ENCODE measurements at regions not wholly inside any gene's neighbourhood (a gene's known extent, or its start where the extent isn't known, plus 50 kb on each side); places are given as distances from the start of the nearest gene placed in this dataset.

DNA sequence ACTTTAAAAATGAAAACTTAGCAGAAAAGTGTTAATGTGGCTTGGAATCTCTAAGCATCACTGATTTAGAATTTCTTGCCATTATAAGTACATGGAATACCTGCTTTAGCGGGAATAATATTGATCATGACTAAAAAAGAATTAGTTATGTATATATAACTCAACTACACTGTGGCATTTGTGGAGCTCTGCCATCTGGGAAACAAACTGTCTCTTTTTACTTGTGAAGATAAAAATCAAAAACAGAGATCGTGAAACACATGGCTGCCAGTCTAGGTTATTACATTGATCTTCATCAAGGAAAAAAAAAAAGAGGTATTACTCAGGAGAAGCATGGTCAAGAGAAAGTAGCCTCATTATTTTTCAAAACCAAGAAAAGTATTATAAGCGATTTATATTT, 287.4 kb downstream of the HTR1A start:
- no peak for DNase-seq
- no peaks in the 10 kb centered on the region for H3K4me1 ChIP-seq (replicated peaks in 1 of 2)
- WGBS, 4 donors: 65 to 72% (median 69%) methylated on average over 3 of the region's 3 CpGs
- TF ChIP-seq, protein P1, sequence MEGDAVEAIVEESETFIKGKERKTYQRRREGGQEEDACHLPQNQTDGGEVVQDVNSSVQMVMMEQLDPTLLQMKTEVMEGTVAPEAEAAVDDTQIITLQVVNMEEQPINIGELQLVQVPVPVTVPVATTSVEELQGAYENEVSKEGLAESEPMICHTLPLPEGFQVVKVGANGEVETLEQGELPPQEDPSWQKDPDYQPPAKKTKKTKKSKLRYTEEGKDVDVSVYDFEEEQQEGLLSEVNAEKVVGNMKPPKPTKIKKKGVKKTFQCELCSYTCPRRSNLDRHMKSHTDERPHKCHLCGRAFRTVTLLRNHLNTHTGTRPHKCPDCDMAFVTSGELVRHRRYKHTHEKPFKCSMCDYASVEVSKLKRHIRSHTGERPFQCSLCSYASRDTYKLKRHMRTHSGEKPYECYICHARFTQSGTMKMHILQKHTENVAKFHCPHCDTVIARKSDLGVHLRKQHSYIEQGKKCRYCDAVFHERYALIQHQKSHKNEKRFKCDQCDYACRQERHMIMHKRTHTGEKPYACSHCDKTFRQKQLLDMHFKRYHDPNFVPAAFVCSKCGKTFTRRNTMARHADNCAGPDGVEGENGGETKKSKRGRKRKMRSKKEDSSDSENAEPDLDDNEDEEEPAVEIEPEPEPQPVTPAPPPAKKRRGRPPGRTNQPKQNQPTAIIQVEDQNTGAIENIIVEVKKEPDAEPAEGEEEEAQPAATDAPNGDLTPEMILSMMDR (IDR thresholded peaks at IDR 0.05): no peak
- TF ChIP-seq POLR2A (IDR thresholded peaks at IDR 0.05): no peak
- H3K36me3 ChIP-seq (replicated peaks in 1 of 2): no peaks in the 10 kb centered on the region
- no peak overlapping the region for H3K4me3 ChIP-seq
- H3K27ac ChIP-seq: no peak overlapping the region
- intact Hi-C loops (cut with DNase I): no loop called here
- no peaks in the 10 kb centered on the region for H3K9me3 ChIP-seq (replicated peaks in 1 of 3)
- H3K27me3 ChIP-seq: no peaks in the 10 kb centered on the region

GRCh38 chr5:63655043-63655442, 307.2 kb downstream of the HTR1A start:
- TF ChIP-seq, protein P1 (IDR thresholded peaks at IDR 0.05): no peak
- no peak for TF ChIP-seq POLR2A (IDR thresholded peaks at IDR 0.05)
- Histone ChIP-seq H3K9me3 (replicated peaks in 1 of 3) (no peaks in the 10 kb centered on the region), H3K4me3 (no peak overlapping the region), H3K27me3 (no peaks in the 10 kb centered on the region), H3K36me3 (replicated peaks in 1 of 2) (no peaks in the 10 kb centered on the region), H3K4me1 (replicated peaks in 1 of 2) (no peaks in the 10 kb centered on the region), H3K27ac (no peak overlapping the region)
- no peak for DNase-seq
- 61 to 87% (median 69%) methylated on average over 1 of the region's 1 CpG for WGBS, 4 donors
- intact Hi-C loops (cut with DNase I): no loop called here

DNA sequence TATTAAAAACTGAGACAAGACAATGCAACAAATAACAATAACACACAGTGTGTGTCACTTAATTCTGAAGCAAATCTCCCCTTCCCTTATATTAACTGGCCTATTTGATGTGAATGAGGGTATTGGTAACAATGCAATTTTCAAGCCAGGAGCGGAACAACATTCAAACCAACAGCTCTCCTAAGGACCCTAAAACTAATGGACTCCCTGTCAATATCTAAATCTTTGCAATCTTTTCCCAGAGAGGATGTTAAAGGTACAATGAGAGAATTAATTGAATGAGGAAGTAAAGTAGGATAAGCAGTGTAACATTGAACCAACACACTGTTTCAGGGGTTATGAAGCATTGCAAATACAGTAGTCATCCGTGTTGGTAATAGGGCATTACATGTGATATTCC, 311.7 kb downstream of the HTR1A start:
- TF ChIP-seq, protein P1 (IDR thresholded peaks at IDR 0.05): no peak
- TF ChIP-seq POLR2A (IDR thresholded peaks at IDR 0.05): no peak
- Histone ChIP-seq H3K4me3 (no peak overlapping the region), H3K27me3 (no peaks in the 10 kb centered on the region), H3K36me3 (replicated peaks in 1 of 2) (no peaks in the 10 kb centered on the region), H3K27ac (no peak overlapping the region), H3K4me1 (replicated peaks in 1 of 2) (no peaks in the 10 kb centered on the region), H3K9me3 (replicated peaks in 1 of 3) (no peaks in the 10 kb centered on the region)
- intact Hi-C loops (cut with DNase I): no loop called here
- 85 to 93% (median 91%) methylated on average over 2 of the region's 2 CpGs for WGBS, 4 donors
- no peak for DNase-seq

GRCh38 chr5:63648376-63648775, 313.9 kb downstream of the HTR1A start:
- no peaks in the 10 kb centered on the region for H3K4me1 ChIP-seq (replicated peaks in 1 of 2)
- H3K27ac ChIP-seq: no peak overlapping the region
- no peak for TF ChIP-seq POLR2A (IDR thresholded peaks at IDR 0.05)
- TF ChIP-seq, protein P1 (IDR thresholded peaks at IDR 0.05): no peak
- intact Hi-C loops (cut with DNase I): no loop called here
- DNase-seq: no peak
- no peaks in the 10 kb centered on the region for H3K9me3 ChIP-seq (replicated peaks in 1 of 3)
- H3K36me3 ChIP-seq (replicated peaks in 1 of 2): no peaks in the 10 kb centered on the region
- no peak overlapping the region for H3K4me3 ChIP-seq
- H3K27me3 ChIP-seq: no peaks in the 10 kb centered on the region
